Mucosa of descending colon (tissue), 3 donors: ENCODE measurements at regions not wholly inside any gene's neighbourhood (a gene's known extent, or its start where the extent isn't known, plus 50 kb on each side); places are given as distances from the start of the nearest gene placed in this dataset.

Source experiments
- ATAC-seq: fragments of 200-7000 bp; cut with Tn5 transposase; one replicate; pipeline ENCODE4 v1.9.1; 2020; ENCODE audit warnings: mild to moderate bottlenecking, moderate library complexity
- DNase-seq, 3 donors: peaks; one replicate each; pipeline ENCODE4 v3.0.0-alpha.2; 2020
- H3K36me3 ChIP-seq: fragments of 200-600 bp; one replicate; pipeline ENCODE4 v1.8.0; 2021; ENCODE audit warnings: low read depth, mild to moderate bottlenecking
- H3K4me1 ChIP-seq: fragments of 200-600 bp; one replicate; pipeline ENCODE4 v1.8.0; 2021; ENCODE audit warnings: low read depth, mild to moderate bottlenecking
- H3K4me3 ChIP-seq: fragments of 200-600 bp; one replicate; pipeline ENCODE4 v1.8.0; 2021; ENCODE audit warnings: mild to moderate bottlenecking
- H3K9me3 ChIP-seq: fragments of 200-600 bp; one replicate; pipeline ENCODE4 v1.8.0; 2021; ENCODE audit warnings: mild to moderate bottlenecking
- intact Hi-C, 2 donors: fragments of 100-400 bp; cut with DNase I in 1 of 2; cut with micrococcal nuclease in 1 of 2; formaldehyde crosslinking; loops; one replicate each; pipeline versions ENCODE4 v1.11.0 to v1.11.1; 2022; cut with DNase I, micrococcal nuclease
- TF ChIP-seq, protein P1 (sequence below): fragments of 200-600 bp; IDR thresholded peaks from one replicate; pipeline ENCODE4 v1.8.0; 2022; ENCODE audit warnings: antibody characterized with exemption, mild to moderate bottlenecking
- donor health status: DM: no; HTN: no; CAD: no; lungs with moderate emphysema.
- donor health status: DM: no; HTN: no; CAD: no.
- donor health status: DM: no; HTN: yes; CAD: no.

DNA sequence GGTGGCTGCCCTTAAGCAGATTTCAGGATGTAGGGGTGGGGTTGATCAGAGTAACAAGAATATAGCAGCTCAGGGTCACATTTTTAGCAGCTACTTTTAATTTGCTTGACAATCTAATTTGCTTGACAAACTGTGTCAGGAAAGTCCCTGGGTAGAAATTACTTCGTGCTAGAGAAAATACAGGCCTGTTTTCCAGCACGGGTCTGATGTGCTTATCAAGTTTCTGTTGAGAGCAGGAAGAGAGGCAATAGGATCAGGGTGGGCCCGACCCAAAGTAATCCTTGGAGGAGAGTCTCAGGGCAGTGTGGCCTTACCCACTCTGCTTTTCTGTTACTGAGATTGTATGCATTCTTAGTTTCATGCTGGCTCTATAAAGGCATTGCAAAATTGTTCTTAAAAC is 221.5 kb downstream of the TSN start:
- ATAC-seq (no peak), DNase-seq (no peak)
- intact Hi-C loops: no loop called here

DNA sequence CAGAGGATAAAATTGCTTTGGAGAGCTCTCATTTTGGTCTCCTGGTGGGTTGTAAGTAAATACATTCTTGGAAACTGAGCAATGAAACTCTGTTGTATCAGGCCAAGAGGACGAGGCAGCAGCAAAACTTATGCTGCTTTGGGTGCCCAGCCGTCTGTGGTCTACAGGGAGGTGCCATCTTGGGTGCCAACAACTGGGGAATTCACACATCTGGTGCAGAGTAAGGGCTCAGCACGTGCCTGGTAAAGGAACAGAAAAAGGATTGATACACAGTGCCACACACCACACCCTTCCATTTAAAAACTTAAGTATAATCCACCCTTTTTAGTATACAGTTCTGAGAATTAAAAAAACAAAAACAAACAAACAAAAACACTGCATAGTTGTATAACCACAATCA is 221.9 kb downstream of the TSN start:
- H3K4me3 ChIP-seq: no peak overlapping the region
- intact Hi-C loops: no loop called here
- no peaks in the 10 kb centered on the region for H3K36me3 ChIP-seq
- H3K4me1 ChIP-seq: no peaks in the 10 kb centered on the region
- no peak for ATAC-seq
- no peaks in the 10 kb centered on the region for H3K9me3 ChIP-seq
- TF ChIP-seq, protein P1, sequence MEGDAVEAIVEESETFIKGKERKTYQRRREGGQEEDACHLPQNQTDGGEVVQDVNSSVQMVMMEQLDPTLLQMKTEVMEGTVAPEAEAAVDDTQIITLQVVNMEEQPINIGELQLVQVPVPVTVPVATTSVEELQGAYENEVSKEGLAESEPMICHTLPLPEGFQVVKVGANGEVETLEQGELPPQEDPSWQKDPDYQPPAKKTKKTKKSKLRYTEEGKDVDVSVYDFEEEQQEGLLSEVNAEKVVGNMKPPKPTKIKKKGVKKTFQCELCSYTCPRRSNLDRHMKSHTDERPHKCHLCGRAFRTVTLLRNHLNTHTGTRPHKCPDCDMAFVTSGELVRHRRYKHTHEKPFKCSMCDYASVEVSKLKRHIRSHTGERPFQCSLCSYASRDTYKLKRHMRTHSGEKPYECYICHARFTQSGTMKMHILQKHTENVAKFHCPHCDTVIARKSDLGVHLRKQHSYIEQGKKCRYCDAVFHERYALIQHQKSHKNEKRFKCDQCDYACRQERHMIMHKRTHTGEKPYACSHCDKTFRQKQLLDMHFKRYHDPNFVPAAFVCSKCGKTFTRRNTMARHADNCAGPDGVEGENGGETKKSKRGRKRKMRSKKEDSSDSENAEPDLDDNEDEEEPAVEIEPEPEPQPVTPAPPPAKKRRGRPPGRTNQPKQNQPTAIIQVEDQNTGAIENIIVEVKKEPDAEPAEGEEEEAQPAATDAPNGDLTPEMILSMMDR: no peak
- no peak for DNase-seq

More for the DNA sequence above, 221.5 kb downstream of the TSN start:
- Histone ChIP-seq H3K4me1 (no peaks in the 10 kb centered on the region), H3K4me3 (no peak overlapping the region), H3K9me3 (no peaks in the 10 kb centered on the region), H3K36me3 (no peaks in the 10 kb centered on the region)
- TF ChIP-seq, protein P1: no peak

DNA sequence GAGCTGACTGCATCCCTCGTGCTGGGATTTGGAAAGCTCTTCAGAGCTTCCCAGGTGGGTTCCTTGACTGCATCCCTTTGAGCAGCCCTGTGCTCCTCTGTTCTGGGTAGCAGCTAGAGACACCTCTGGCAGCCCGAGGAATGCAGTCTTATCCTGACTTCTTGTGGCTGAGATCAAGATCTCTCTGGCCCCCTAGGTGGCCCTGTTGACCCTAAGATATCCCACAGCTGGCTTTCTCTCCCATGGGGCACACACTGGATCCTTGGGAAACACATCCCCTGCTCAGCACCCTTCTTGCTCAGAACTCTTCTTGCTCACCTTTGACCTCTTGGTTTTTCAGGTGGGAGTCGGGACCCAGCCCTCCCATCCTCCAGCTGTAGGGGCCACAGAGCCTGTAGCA is 237.2 kb downstream of the TSN start:
- no peaks in the 10 kb centered on the region for H3K4me1 ChIP-seq
- TF ChIP-seq, protein P1: no peak
- no peaks in the 10 kb centered on the region for H3K36me3 ChIP-seq
- intact Hi-C loops: no loop called here
- no peaks in the 10 kb centered on the region for H3K9me3 ChIP-seq
- ATAC-seq: no peak
- H3K4me3 ChIP-seq: no peak overlapping the region
- DNase-seq: no peak

DNA sequence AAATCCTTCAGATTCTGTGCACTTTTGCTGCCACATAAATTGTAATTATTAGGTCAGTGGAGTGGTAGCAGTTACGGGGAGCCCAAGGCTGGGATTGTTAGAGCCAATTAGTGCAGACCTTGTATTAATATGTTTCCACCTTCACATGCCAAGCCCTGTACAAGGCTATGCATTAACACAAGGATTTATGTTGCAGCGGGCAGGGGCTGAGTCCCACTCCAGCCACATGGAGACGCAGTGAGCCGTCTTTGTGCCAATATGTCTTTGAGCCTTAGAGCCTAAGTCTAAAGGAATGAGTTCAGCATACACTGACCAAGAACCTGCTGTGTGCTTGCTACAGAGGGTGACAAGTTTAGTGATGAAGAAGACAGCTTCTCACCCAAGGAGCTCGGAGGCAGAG is 238.2 kb downstream of the TSN start:
- TF ChIP-seq, protein P1: no peak
- intact Hi-C loops: no loop called here
- no peak overlapping the region for H3K4me3 ChIP-seq
- H3K4me1 ChIP-seq: no peaks in the 10 kb centered on the region
- ATAC-seq (no peak), DNase-seq (no peak)
- H3K36me3 ChIP-seq: no peaks in the 10 kb centered on the region
- no peaks in the 10 kb centered on the region for H3K9me3 ChIP-seq

DNA sequence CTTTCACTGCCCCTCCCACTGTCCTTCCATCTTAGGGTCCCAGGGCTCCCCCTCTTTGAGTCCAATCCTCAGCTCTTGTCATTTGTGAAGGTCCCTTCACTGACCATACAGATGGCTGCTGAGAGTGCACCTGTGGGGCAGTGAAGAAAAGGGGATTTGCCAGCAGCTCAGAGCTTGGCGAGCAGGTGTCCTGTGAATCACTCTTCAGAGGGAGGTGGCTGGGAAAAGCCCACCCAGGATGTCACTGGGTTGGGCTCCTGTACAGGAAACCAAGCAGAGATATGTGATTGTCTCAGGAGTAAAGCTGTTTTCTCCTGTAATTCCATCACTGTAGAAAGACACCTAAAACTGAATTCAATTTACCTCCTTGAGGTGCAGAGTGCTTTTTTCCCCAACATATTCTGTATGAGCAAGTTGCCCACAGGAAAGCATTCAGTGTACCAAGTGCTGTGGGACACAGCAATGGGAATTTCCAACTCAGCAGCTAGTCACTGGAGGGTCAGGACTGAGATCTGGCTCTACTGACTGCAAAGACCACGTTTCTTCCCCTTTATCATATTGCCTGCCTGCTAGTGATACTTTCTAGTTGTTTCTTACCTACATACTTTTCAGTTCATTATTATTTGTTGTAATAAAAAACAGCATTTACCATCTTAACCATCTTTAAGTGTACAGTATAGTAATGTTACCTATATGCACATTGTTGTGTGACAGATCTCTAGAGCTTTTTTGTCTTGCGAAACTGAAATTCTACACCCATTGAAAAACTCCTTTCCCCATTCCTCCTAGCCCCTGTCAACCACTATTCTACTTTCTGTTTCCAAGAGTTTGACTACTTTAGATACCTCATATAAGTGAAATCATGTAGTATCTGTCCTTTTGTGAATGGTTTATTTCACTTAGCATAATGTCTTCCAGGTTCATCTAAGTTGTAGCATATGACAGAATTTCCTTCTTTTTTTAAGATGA is 239.1 kb downstream of the TSN start:
- ATAC-seq (no peak), DNase-seq (no peak)
- Histone ChIP-seq H3K4me1 (peaks cover 1% of the 10 kb centered on the region), H3K36me3 (no peaks in the 10 kb centered on the region), H3K9me3 (no peaks in the 10 kb centered on the region), H3K4me3 (no peak overlapping the region)
- intact Hi-C loops: no loop called here
- TF ChIP-seq, protein P1: no peak
